ENCODE measurements at regions not wholly inside any gene's neighbourhood (a gene's known extent, or its start where the extent isn't known, plus 50 kb on each side); places are given as distances from the start of the nearest gene placed in this dataset.

DNA sequence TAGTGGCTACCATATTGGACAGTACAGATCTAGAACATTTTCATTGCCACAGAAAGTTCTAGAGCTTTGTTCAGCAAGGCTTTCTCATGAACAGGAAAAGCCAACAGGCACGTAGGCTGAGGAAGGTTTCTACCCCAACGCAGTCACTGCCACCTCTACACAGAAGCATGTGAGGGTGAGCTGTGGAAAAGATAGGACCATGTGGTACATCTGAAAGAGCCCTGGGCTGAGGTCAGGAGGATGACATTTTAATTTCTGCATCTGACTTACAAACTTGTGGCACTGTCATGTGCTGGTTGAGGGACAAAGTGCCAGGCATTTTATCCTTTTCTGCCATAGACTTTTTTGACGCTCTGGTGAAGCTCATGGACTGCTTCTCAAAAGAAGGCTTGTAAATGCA lies 454.2 kb downstream of the BCOR start:
- ATAC-seq (no peak), DNase-seq (no peak)
- intact Hi-C loops (cut with DNase I), result no loop called here
- Histone ChIP-seq H3K27ac (no peak overlapping the region), H3K4me3 (no peak overlapping the region), H3K9me3 (no peaks in the 10 kb centered on the region), H3K36me3 (no peaks in the 10 kb centered on the region), H3K27me3 (peaks cover 0 to 29% (median 0%) of the 10 kb centered on the region in 7 donors), H3K4me1 (peaks cover 0 to 8% (median 0%) of the 10 kb centered on the region in 9 donors)
- WGBS, 2 donors, result 95 to 98% methylated on average over 3 of the region's 3 CpGs
- TF ChIP-seq, protein P1, sequence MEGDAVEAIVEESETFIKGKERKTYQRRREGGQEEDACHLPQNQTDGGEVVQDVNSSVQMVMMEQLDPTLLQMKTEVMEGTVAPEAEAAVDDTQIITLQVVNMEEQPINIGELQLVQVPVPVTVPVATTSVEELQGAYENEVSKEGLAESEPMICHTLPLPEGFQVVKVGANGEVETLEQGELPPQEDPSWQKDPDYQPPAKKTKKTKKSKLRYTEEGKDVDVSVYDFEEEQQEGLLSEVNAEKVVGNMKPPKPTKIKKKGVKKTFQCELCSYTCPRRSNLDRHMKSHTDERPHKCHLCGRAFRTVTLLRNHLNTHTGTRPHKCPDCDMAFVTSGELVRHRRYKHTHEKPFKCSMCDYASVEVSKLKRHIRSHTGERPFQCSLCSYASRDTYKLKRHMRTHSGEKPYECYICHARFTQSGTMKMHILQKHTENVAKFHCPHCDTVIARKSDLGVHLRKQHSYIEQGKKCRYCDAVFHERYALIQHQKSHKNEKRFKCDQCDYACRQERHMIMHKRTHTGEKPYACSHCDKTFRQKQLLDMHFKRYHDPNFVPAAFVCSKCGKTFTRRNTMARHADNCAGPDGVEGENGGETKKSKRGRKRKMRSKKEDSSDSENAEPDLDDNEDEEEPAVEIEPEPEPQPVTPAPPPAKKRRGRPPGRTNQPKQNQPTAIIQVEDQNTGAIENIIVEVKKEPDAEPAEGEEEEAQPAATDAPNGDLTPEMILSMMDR (IDR thresholded peaks at IDR 0.05), result no peak

DNA sequence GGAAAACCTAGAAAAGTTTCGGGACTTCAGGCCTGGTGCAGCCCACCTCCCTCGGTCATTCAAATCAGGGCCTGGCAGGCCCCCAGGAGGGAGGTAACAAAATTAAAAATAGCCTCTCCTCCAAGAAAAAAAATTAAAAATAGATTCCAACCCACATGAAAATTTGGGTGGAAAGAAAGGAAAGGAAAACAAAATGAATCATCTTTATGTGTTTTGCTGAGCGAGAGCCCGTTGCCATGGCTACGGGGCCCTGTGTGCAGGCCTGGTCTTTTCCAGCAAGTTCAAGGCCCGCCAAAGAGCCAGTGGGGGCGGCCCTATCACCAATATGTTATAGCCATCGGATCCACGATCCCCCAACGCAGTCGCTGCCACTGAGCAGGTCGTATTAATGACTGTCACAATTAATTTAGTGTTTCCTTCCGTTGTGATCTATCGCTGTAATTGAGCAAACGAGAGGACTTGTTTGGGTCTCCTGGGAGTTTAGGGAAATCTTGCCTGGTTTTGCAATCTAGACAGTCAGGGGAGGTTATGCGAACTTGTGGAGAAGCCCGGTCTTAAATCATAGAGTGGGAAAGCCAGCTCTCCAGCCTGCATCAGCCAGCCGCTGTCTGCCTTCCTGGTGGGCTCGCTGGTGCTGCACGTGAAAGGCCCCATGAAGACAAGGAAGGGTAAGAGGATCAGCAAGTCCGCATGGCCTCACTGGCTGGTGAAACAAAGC lies 452.4 kb downstream of the BCOR start:
- peaks cover 0 to 8% (median 0%) of the 10 kb centered on the region in 9 donors for H3K4me1 ChIP-seq
- intact Hi-C loops (cut with DNase I), result no loop called here
- no peak overlapping the region for H3K4me3 ChIP-seq
- H3K27me3 ChIP-seq, result peaks cover 0 to 29% (median 0%) of the 10 kb centered on the region in 7 donors
- 47 to 62% methylated on average over 21 of the region's 21 CpGs for WGBS, 2 donors
- ATAC-seq (peak; percentile 59 to 87 (median 79)), DNase-seq (peak; percentile 56 to 60)
- peak overlapping the region in 7 of 10 donors; percentile 13 to 70 (median 60) for H3K27ac ChIP-seq
- no peaks in the 10 kb centered on the region for H3K36me3 ChIP-seq
- TF ChIP-seq, protein P1 (IDR thresholded peaks at IDR 0.05), result no peak
- no peaks in the 10 kb centered on the region for H3K9me3 ChIP-seq

GRCh38 chrX:39648548-39649254 lies 449.1 kb downstream of the BCOR start:
- intact Hi-C loops (cut with DNase I), result no loop called here
- peak overlapping the region in 2 of 10 donors; percentile 12 to 36 for H3K27ac ChIP-seq
- H3K36me3 ChIP-seq, result no peaks in the 10 kb centered on the region
- 78 to 88% methylated on average over 6 of the region's 6 CpGs for WGBS, 2 donors
- TF ChIP-seq, protein P1 (IDR thresholded peaks at IDR 0.05), result no peak
- ATAC-seq (peak in 1 of 8 donors; percentile 41), DNase-seq (no peak)
- H3K4me1 ChIP-seq, result peaks cover 0 to 4% (median 0%) of the 10 kb centered on the region in 9 donors
- no peaks in the 10 kb centered on the region for H3K9me3 ChIP-seq
- H3K4me3 ChIP-seq, result no peak overlapping the region
- H3K27me3 ChIP-seq, result peaks cover 0 to 34% (median 0%) of the 10 kb centered on the region in 7 donors

DNA sequence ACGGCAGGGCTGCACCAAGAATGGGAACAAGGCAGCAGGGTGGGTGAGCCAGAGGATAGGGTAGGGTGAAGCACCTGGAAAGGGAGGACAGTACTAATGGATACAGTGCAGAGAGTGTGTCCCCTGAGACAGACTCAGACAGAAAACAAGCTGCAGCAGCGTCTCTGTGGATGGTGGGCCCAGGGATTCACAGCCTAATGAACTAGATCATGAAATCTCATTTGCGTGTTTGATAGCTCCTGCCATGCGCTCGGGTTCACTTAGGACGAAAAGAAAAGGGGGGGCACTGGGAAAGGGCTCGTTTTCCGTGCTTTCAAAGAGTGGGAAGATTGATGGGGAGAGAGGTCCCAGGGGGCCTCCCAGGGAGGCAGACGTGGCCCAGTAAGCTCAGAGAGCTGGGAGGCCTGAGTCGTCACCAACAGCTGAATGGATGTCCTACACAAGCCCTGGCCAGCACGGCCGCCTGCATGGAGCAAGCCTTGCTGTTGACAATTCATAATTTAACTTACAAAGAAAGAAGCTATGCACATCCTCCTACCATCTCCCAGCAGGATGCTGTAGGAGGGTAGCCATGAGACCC lies 446.9 kb downstream of the BCOR start:
- ATAC-seq (no peak), DNase-seq (no peak)
- intact Hi-C loops (cut with DNase I), result loop anchor here in 1 of 10 donors (10.0 kb wide), 1 partner anchor 164 kb away; no protein-coding TSS in a partner anchor
- H3K27me3 ChIP-seq, result peaks cover 0 to 46% (median 0%) of the 10 kb centered on the region in 7 donors
- no peaks in the 10 kb centered on the region for H3K9me3 ChIP-seq
- H3K4me1 ChIP-seq, result no peaks in the 10 kb centered on the region
- 79 to 84% methylated on average over 12 of the region's 12 CpGs for WGBS, 2 donors
- TF ChIP-seq, protein P1 (IDR thresholded peaks at IDR 0.05), result no peak
- no peak overlapping the region for H3K27ac ChIP-seq
- H3K4me3 ChIP-seq, result no peak overlapping the region
- no peaks in the 10 kb centered on the region for H3K36me3 ChIP-seq

Data from heart right ventricle (tissue), 16 donors.